NCI-H748 treated with DMSO at 0.1 percent for 48 hours (cell line): ENCODE measurements at regions not wholly inside any gene's neighbourhood (a gene's known extent, or its start where the extent isn't known, plus 50 kb on each side); places are given as distances from the start of the nearest gene placed in this dataset.
"Not testable (repeated sequence)": the region's sequence is repeated elsewhere in the genome, so short reads cannot be mapped to it uniquely, and the experiment has no call there.

Source experiments
- DNase-seq: peaks from one replicate; lab custom pipeline; 2025; lab: John Stamatoyannopoulos, UW

DNA sequence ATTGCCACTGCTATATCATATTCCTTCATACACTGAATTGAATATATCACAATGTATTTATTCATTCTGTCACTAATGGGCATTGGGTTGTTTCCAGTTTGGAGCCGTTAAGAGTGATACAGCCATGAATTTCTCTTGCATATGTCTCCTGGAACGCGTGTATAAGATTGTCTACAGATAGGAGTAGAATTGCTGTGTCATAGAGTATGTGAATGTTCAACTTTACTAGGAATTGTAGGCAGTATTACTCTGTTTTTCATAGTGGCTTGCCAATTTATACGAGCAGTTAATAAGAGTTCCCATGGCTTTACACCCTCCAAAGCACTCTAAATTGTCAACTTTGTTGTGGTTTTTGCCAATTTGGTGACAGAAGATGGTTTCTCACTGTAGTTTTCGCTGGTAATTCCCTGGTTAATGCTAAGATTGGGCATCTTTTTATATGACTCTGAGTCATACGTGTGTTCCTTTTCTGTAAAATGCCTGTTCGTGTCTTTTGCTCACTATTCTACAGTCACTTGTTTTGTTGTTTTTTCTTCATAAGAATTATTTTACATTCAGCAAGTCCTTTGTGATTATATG lies 136.1 kb upstream of the LIPC start:
- DNase-seq: no peak

DNA sequence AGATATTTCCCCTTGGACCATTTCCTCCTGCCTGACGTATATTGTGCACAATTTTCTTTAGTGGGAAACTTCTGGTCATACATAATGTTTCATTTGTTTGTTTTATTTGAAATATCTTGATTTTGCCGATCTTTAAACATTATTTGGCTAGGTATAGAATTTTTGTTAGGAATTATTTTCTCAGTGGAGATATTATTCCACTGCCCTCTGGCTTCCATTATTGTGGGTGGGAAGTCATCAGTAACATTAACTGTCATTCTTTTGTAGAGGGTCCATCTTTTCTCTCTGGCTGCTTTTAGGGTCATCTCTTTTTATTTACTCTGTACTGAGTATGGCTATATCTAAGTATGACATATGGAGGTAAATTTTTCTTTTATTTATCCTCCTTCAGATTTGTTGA lies 135.5 kb upstream of the LIPC start:
- no peak for DNase-seq

DNA sequence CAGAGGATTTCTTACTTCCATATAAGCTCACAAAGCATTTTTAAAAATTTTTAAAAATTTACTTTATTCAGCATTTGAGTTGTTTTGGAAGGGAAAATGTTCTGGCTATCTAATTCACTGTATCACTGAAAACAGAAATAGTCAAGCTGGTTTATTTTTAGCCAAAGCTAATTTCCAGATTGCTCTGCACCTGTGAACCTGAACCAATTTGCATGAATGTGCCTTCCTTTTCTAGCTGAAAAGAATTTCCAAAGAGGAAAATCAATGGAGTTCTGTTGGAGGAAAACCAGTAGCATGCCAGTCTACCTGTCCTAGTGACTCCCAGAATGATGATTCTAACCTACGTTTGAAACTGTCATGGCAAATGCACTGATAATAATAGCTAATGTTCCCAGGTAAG lies 134.2 kb upstream of the LIPC start:
- DNase-seq: no peak

DNA sequence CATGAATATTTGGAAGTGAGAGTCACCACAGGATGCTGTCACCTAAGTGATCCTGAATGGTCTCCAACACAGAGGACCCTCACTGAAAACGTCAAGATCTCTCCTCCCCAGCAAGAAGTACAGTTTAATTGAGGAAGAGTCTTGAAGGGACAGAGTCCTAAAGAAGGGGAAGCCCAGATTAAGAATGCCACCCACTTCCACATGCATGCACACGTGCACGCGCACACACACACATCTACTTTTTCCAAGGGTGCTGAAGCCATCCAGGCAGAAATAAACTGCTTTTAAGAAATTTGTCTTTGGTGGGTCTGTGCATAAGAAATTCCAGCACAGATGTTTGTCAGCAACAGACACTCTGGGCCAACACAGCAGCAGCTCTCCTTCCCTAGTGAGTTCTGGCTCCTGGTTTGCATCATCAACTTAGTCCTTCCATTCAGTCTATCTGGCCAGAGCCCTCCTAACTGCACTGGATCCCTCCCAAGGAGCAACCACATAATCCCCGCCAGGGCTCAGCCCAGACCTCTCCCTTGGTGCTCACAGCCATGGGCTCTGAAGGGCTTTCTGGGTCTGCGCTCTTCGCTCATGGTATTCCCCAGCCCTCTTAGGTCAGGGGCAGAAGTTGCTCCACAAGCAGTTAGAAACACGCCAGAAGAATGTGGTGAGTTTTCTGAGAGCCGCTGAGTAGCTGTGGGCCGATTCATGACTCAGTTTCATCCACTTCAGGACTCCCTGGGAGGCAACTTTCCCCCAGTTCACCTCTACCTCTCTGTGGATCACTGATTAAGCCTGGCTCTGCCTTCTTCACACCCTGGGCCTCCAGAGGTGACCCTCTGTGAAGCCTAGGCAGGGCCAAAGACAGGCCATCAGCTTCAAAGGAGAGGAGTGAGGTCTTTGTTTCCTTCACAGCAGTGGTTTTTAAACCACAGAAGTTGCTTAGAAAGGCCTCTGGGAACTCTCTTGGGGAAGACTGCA lies 132.6 kb upstream of the LIPC start:
- DNase-seq: no peak

DNA sequence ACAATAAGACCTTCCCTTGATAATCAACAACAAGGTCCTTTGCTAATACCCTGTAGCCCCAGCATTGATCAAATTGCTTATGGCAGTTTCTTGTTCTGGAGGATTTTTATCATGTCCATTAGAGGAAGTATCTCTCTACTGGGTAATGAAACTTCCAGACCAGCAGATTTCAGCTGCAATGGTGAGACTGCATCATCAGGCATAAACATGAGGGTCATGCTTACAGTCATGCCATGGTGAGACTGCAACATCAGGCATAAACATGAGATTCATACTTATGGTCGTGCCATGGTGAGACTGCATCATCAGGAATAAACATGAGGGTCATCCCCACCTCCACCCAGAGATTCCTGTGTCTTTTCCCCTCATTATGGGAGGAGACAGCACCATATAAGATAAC lies 129.0 kb upstream of the LIPC start:
- DNase-seq: no peak

DNA sequence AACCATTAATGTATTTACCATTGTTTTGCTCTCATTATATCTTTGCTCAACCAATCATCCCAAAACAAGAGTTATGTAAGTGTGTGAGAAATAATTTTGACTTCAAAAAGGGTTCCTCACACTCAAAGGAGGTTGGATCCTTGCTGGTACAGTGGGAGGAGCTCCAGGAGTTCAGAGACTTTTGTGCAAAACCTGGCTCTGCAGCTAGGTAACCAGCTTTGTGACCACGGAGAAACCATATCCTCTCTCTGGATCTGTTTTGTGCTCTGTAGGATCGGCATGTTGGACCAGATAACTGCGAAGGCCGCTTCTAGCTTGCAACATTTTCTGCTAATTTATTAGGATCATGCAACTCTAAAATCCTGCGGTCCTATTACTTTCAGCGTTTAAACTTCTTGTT lies 128.6 kb upstream of the LIPC start:
- DNase-seq: no peak

DNA sequence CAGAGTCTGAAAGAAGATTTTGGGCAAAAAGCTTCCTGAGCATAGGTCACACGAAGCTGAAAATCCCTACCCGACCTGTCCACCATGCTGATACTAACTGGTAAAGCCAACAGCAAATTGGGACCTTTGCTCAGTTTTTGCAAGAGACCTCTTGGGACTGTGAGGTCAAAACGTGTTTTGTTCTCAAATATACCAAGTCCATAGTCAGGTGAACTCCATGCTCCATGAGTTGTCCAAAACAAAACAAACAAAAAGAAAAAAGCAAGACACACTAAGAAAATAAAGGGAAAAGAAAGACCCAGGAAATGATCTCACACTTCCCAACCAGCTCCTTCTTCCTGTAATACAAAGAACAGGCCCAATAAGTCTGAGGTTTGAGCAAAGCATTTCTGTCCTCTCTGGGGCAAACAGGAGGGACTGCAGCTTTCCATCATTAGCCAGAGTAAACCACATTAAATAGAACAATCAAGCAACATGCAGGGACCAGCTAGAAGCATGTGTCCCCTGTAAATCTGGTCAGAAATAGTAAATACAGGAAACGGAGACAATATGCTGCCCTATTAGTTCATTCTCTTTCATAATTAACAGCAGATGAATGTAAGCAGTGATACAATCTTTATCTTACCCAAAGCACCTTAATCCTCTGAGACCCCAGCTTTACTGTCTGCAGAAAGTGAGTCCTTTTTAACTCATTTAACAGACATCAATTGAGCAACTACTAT lies 125.0 kb upstream of the LIPC start:
- peak; percentile 56 for DNase-seq

DNA sequence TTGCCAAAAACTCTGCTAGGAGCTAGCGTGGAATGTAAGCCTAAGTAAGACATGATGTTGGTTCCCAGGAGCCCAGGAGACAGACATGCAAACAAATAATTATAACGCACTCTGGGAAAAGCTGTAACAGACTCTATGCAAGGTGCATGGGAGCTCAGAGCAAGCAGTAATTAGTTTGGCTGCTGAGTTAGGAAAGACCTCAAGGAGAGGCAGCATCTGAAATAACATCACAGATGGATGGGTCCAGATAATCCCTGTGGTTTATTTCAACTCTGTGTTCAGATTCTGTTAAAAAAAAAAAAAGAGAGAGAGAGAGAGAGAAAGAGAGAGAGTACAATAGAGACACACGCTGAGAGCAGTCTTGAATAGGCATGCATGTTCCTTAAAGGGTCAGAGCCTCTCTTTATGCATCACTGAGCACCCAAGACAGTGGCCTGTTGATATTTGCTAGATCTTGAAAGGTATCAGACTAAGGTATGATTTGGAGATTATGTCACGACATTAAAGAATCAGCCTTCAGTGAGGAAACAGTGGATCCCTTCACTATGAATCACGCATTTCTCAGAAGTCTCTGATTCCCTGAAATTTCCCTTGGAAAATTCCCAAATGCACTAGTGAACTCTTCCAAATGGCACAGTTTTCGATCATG lies 124.4 kb upstream of the LIPC start:
- DNase-seq: peak; percentile 56

DNA sequence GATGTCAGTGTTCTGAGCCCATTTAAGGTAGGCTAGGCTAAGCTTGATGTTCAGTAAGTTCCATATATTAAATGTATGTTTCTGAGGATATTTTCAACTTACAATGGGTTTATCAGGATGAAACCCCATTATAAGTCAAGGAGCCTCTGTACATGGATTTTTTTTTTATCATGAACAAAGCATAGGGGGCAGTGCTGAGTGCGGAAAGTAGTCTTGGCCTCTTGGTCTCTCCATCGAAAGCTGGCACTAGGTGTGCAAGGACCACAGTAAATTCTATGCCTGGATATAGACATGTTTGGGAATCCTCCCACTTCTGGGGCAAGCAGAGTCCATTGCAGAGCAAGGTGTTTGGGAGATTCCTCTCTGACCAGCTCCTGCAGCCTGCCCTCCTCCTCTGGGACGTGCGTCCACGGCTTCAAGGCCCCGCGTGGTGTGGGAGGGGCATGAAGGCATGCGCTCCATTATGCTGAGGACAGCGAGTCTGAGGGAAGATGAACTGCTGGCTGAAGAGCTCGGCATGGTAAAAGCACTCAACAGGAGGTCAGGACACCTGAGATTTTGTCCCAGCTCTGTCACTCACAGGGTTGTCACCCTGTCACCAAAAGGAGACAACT lies 122.9 kb upstream of the LIPC start:
- DNase-seq: no peak

DNA sequence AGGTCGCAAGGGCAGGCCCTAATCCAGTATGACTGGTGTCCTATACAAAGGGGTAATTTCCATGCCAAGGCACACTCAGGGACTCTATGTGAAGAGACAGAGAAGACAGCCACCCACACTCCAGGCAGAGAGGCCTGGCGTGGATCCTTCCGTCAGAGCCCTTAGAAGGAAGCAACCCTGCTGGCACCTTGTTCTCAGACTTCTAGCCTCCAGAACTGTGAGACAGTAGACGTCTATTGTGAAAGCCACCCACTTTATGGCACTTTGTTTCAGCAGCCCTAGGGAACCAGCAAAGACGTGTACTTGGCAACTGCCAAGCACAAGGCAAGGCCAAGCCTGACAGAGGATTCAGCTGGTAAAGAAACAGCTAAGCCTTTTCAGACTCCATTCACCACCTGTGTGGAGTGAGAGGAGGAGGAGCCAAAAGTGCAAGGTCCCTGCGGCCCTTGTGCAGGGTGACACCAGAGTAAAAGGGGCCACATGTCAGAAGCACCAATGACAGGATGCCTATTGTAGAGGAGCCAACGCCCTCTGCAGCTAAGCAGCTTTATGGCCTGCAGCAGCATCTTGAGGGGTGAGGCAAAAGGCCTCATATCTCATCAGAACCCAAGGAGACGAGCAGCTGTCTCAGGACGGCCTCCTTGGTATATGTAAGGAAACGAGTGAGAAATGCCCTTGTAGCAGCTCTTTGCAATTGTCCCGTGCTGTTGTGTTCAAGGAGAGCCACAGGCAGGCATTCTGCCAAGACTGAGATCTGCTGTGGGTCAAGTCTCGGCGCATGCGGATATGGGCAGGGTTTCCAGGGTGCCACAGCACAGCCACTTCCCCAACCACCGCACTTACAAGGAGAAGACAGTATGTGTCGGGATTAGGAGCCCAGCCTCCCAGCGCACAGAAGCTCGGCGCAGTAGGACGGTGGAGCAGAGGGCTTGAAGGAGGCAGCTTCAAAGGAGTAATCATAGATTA lies 121.5 kb upstream of the LIPC start:
- no peak for DNase-seq

DNA sequence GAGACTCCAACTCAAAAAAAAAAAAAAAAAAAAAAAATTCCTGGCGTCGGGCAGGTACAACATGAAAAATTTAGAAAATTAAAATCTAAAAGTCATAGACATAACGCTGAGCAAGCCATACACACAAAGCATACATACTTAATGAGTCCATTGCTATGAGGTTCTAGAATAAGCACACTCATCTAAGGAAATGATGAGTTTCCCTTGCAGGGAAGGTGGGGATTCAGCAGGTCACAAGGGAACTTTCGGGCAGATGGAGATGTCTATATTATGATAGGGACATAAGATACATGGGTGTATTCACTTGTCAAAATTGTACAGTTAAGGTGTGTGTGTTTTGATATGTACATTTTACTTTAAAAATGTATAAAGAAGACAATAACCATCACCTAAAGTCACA lies 120.2 kb upstream of the LIPC start:
- no peak for DNase-seq

DNA sequence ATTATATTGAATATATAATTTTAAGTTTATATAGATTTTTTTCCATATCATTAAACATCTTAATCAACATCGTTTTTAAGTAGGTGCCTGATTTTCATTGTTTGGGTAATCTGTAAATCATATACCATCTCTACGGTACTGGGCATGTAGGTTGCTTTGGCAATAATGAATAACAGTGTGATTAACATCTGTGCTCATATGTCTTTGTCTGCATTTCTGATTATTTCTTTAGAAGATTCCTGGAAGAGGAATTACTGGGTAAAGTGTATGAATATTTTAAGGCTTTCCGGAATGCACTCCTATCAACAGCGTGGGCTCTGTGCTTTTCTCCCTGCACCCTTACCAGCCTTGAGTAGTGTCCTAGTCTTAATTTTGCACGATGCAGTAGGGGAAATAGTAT lies 119.8 kb upstream of the LIPC start:
- no peak for DNase-seq

DNA sequence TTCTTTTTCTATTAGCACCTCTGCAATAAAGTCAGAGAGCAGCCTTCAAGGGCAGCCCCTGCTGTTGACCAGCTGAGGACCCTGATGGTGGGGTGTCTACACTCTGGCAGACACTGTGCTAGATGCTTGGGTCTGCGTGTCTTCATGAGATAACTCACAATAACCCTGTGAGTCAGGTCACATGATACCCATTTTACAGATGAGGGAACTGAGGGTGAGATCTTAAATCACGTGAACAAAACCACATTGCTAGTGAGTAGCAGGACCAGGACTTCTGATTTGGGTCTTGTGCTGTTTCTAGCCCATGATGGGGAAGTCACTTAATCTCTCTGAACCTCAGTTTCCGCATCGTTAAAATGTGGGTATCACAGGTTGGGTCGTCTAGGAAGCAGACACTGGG lies 118.5 kb upstream of the LIPC start:
- DNase-seq: no peak

DNA sequence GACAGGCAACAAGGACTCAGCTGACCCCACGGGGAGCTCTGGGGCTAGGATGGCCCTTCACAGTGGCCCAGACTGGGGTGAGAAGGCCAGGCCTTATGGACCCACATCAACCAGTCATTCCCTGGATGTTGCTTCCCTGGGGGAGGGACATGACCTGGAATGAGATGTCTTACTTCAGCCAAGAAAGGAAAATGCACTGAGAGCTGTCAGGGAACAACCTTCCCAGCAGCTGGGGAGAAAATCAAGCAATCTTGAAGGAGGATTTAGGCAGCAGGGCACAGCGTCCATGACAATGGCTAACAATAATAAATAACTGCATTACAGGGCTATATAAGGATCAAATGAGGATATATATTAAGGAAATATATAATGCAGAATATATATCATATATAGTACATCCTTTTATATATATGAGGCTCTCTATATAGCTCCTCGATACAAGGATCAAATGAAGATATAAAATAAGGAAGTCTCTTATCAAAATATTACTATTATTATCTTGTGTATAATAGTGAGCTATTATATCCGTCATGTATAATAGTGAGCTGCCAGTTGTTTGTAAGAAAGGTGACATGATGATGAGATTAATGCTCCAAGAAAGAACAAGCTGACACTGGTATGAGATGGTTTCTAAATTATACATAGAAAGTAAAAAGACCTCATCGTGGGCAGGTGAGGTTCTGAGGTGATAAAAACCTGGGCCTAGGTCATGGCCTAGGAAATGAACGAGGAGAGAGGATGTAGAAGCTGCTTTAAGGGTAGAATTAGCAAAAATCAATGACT lies 117.8 kb upstream of the LIPC start:
- no peak for DNase-seq

DNA sequence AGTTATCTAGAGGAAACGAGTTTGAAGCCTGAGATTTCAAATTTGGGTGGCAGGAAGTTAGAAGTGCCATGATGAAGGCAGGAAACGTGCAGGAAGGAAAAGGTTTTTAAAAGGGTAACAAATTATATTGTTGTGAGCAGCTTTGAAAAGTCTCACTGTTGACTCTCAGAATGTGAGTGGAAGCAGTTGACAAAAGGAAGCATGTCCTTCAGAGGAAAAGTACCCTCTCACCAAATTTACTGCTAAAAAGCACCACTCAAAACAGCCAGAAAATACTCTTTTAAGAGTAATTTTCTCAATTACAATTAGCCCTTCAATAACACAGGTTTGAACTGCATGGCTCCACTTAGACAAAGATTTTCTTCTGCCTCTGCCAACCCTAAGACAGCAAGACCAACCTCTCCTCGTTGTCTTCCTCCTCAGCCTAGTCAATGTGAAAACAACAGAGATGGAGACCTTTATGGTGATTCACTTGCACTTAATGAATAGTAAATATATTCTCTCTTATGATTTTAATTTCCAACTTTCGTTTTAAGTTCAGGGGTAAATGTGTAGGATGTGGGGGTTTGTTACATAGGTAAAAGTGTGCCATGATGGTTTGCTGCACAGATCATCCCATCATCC lies 117.1 kb upstream of the LIPC start:
- DNase-seq: no peak

DNA sequence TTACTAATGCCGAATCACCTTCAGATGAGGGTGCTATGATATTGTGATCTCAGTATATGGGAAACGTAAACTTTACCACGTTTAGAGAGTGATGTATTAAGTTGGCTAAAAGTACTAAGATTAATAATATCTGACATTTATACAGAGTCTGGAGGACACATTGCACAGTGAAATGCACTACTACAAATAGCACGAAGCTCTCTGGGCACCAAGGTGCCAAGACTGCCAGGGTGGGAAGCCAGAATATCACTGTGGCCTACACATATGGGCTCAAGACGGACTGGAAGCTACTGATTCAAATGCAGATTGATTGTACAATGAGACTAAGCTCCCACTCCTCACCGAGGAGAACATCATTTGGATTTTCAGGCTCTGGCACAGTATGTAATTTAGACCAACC lies 113.3 kb upstream of the LIPC start:
- no peak for DNase-seq

DNA sequence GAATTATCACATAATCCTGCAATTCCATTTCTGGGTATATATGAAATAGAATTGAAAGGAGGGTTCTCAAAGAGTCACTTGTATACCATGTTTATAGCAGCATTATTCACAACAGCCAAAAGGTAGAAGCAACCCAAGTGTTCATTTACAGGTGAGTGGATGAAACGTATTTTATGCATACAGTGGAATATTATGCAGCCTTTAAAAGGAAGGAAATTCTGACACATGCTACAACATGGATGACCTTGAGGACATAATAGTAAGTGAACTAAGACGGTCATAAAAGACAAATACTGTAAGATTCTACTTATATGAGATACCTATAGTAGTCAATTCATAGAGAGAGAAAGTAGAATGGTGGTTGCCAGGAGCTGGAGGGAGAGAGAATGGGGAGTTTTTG lies 110.8 kb upstream of the LIPC start:
- DNase-seq: no peak

DNA sequence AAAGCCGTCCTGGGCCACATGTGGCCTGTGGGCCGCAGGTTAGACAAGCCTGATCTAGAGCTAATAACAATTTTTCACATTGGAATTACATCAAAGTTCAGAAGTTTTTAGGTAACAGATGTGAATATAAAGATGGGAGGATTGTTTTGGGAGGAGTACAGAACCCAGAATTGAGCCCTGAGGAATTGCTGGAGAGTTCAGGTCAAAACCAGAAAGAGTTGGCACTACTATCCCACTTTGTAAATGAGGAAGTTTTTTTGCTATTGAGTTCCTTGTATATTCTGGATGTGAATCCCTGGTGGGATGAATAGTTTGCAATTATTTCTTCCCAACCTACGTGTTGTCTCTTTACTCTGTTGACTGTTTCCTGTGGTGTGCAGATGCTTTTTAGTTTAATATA lies 109.5 kb upstream of the LIPC start:
- DNase-seq: no peak

DNA sequence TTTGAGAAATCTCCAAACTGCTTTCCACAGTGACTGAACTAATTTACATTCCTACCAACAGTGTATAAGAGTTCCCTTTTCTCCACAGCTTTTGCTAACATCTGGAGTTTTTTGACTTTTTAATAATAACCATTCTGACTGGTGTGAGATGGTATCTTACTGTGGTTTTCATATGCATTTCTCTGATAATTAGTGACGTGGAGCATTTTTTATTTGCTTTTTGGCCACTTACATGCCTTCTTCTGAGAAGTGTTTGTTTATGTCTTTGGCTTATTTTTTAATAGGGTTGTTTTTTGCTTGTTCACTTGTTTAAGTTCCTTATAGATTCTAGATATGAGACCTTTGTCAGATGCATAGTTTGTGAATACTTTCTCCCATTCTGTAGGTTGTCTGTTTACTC lies 108.5 kb upstream of the LIPC start:
- DNase-seq: not testable (repeated sequence)

DNA sequence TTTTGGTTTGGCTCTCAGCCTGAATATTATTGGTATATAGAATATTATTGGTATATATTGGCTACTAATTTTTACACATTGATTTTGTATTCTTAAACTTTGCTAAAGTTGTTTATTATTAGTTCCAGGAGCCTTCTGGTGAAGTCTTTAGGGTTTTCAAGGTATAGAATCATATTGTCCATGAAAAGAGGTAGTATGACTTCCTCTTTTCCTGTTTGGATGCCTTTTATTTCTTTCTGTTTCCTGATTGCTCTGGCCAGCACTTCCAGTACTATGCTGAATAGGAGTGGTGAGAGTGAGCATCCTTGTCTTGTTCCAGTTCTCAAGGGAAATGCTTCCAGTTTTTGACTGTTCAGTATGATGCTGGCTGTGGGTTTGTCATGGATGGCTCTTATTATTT lies 107.3 kb upstream of the LIPC start:
- no peak for DNase-seq
